Breast epithelium (tissue), 4 donors: ENCODE measurements at regions not wholly inside any gene's neighbourhood (a gene's known extent, or its start where the extent isn't known, plus 50 kb on each side); places are given as distances from the start of the nearest gene placed in this dataset.

Experiments
- DNase-seq, 2 donors: peaks; one replicate each; pipeline ENCODE4 v3.0.0-alpha.2; 2019; ENCODE audit warnings: low spot score in 2 of 2
- H3K27ac ChIP-seq, 2 donors: fragments of 200-600 bp; sonication (generic) in 1 of 2; one replicate each; pipeline ENCODE4 v1.5.1; 2016 to 2019; ENCODE audit warnings: mild to moderate bottlenecking in 1 of 2
- H3K27me3 ChIP-seq, 2 donors: fragments of 200-600 bp; sonication (generic) in 1 of 2; one replicate each; pipeline versions ENCODE4 v1.5.1 to v1.6.0; 2017 to 2019; ENCODE audit warnings: control low read depth in 1 of 2, mild to moderate bottlenecking in 1 of 2
- H3K36me3 ChIP-seq: fragments of 200-600 bp; one replicate; pipeline ENCODE4 v1.5.1; 2019
- H3K4me1 ChIP-seq, 2 donors: fragments of 200-600 bp; sonication (generic); one replicate each; pipeline ENCODE4 v1.5.1; 2016 to 2019; ENCODE audit warnings: control low read depth in 1 of 2
- H3K4me3 ChIP-seq, 3 donors: fragments of 200-600 bp; sonication (generic); 1 replicate in 2 of 3; 2 replicates in 1 of 3; pipeline ENCODE4 v1.5.1; 2016 to 2019; ENCODE audit warnings: mild to moderate bottlenecking in 3 of 3, moderate library complexity in 2 of 3
- H3K9me3 ChIP-seq, 2 donors: fragments of 200-600 bp; sonication (generic) in 1 of 2; one replicate each; pipeline ENCODE4 v1.5.1; 2016 to 2019; ENCODE audit warnings: control low read depth in 1 of 2
- POLR2A ChIP-seq: fragments of 450-650 bp; IDR thresholded peaks from one replicate; pipeline ENCODE4 v1.6.1; 2016; ENCODE audit warnings: antibody characterized with exemption, mild to moderate bottlenecking, moderate library complexity
- POLR2AphosphoS5 ChIP-seq, 3 donors: sonication (generic); formaldehyde crosslinking; IDR thresholded peaks; one replicate each; pipeline ENCODE4 v1.6.1; 2017; ENCODE audit warnings: antibody characterized with exemption in 3 of 3
- intact Hi-C: fragments of 100-400 bp; cut with DNase I; formaldehyde crosslinking; loops from one replicate; pipeline ENCODE4 v1.15.1; 2023; ENCODE audit warnings: low total_unique reads
- TF ChIP-seq, protein P1 (sequence below), 3 donors: fragments of 450-650 bp; IDR thresholded peaks; one replicate each; pipeline ENCODE4 v1.5.1; 2016 to 2017; ENCODE audit warnings: antibody characterized with exemption in 3 of 3, mild to moderate bottlenecking in 3 of 3, moderate library complexity in 3 of 3

DNA sequence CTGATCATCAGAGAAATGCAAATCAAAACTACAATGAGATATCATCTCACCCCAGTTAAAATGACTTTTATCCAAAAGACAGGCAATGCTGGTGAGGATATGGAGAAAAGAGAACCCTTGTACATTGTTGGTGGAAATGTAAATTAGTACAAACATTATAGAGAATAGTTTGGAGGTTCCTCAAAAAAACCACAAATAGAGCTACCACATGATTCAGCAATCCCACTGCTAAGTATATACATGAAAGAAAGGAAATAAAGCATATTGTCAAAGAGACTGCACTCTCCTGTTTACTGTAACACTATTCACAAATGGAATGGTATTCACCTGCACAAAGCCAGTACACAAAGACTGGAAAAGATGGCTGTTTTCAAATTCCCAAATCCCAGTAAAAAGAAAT, 1233.7 kb downstream of the PCDH17 start:
- Histone ChIP-seq H3K4me1 (no peaks in the 10 kb centered on the region), H3K27ac (no peak overlapping the region), H3K9me3 (peaks cover 0 to 4% of the 10 kb centered on the region in 2 donors), H3K36me3 (no peaks in the 10 kb centered on the region), H3K4me3 (no peak overlapping the region), H3K27me3 (no peaks in the 10 kb centered on the region)
- no peak for TF ChIP-seq POLR2A
- intact Hi-C loops = no loop called here
- DNase-seq = no peak

DNA sequence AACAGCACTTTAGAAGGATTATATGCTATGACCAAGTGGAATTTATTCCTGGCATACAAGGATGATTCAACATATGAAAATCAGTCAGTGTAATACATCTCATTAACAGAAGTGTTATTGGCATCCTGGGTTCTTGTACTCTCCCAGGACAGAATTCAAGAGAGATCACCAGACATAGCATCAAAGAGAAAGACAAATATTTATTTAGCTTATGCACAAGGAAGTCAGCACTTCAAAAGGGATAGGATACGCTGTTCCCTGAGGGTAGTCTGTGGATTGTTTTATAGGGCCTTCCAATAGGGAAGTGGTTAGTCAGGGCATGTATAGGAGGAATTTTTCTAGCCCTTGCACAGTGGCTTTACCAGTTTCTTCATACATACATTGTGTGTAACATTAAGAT, 1238.0 kb downstream of the PCDH17 start:
- Histone ChIP-seq H3K9me3 (no peaks in the 10 kb centered on the region), H3K4me3 (no peak overlapping the region), H3K27me3 (no peaks in the 10 kb centered on the region), H3K4me1 (no peaks in the 10 kb centered on the region), H3K36me3 (no peaks in the 10 kb centered on the region), H3K27ac (no peak overlapping the region)
- TF ChIP-seq, protein P1, sequence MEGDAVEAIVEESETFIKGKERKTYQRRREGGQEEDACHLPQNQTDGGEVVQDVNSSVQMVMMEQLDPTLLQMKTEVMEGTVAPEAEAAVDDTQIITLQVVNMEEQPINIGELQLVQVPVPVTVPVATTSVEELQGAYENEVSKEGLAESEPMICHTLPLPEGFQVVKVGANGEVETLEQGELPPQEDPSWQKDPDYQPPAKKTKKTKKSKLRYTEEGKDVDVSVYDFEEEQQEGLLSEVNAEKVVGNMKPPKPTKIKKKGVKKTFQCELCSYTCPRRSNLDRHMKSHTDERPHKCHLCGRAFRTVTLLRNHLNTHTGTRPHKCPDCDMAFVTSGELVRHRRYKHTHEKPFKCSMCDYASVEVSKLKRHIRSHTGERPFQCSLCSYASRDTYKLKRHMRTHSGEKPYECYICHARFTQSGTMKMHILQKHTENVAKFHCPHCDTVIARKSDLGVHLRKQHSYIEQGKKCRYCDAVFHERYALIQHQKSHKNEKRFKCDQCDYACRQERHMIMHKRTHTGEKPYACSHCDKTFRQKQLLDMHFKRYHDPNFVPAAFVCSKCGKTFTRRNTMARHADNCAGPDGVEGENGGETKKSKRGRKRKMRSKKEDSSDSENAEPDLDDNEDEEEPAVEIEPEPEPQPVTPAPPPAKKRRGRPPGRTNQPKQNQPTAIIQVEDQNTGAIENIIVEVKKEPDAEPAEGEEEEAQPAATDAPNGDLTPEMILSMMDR (IDR thresholded peaks at IDR 0.05) = no peak
- TF ChIP-seq POLR2AphosphoS5 (IDR thresholded peaks at IDR 0.05) (no peak), POLR2A (no peak)
- no peak for DNase-seq
- intact Hi-C loops = no loop called here

DNA sequence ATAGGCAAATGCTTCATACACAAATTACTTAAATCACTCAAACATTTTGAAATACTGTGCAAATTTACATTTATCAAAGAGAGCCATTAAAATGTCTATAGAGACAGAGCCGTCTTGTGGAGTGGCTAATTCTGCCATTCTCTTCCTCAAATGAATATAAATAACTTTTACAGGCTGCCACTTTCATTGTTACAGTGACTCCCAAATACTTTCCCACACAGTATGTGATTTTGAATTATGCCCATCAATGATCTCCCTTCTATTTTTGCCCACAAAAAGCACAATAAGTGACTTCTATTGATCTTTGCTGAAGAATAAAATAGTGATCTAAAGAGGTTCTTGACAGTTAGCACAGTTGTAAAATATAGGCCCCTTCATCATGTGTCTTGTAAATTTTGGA, 1244.9 kb downstream of the PCDH17 start:
- TF ChIP-seq POLR2AphosphoS5 (IDR thresholded peaks at IDR 0.05) (no peak), POLR2A (no peak)
- TF ChIP-seq, protein P1 (IDR thresholded peaks at IDR 0.05) = no peak
- Histone ChIP-seq H3K4me1 (no peaks in the 10 kb centered on the region), H3K36me3 (no peaks in the 10 kb centered on the region), H3K4me3 (no peak overlapping the region), H3K27ac (no peak overlapping the region), H3K27me3 (no peaks in the 10 kb centered on the region), H3K9me3 (no peaks in the 10 kb centered on the region)
- no peak for DNase-seq
- intact Hi-C loops = no loop called here

DNA sequence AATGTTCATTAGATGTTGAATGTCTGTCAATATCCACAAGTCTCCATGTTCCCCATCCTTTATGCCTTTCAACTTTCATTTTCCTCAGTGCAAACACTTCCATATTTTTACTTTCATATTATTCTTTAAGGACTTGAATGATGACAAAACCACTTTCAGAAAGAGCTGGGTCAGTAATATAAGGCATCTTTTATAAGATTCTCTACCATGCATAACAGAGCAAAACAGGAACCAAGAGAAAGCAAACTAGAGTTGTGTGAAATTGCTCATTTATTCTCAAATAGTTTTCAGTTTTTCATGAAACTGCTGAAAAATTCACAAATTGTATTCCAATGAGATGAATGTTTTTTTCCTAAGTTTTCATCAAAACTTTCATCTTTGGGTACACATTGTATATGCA, 1247.6 kb downstream of the PCDH17 start:
- Histone ChIP-seq H3K36me3 (no peaks in the 10 kb centered on the region), H3K4me3 (no peak overlapping the region), H3K27ac (no peak overlapping the region), H3K4me1 (no peaks in the 10 kb centered on the region), H3K27me3 (no peaks in the 10 kb centered on the region), H3K9me3 (no peaks in the 10 kb centered on the region)
- intact Hi-C loops = no loop called here
- TF ChIP-seq, protein P1 (IDR thresholded peaks at IDR 0.05) = no peak
- TF ChIP-seq POLR2AphosphoS5 (IDR thresholded peaks at IDR 0.05) (no peak), POLR2A (no peak)
- DNase-seq = no peak

DNA sequence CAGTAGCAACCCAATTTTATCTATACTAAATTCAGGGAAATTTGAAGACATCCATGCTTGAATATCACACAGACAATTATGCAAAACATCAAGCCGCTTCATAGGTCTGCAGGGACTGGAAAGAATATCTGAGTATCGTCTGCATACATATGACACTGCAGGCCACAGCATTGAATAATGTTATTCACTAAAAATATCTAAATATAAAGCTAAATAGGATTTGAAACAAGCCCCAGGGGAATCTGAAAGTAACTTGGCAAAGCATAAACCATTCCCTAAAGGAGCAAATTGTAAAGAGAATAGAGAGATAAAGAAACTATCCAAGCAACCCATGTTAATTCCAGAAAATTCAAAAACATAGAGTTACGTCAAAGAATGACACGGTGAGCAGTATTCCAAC, 1251.0 kb downstream of the PCDH17 start:
- Histone ChIP-seq H3K36me3 (no peaks in the 10 kb centered on the region), H3K27me3 (no peaks in the 10 kb centered on the region), H3K4me3 (no peak overlapping the region), H3K4me1 (no peaks in the 10 kb centered on the region), H3K27ac (no peak overlapping the region), H3K9me3 (no peaks in the 10 kb centered on the region)
- intact Hi-C loops = no loop called here
- DNase-seq = no peak
- TF ChIP-seq POLR2AphosphoS5 (IDR thresholded peaks at IDR 0.05) (no peak), POLR2A (no peak)
- TF ChIP-seq, protein P1 (IDR thresholded peaks at IDR 0.05) = no peak

DNA sequence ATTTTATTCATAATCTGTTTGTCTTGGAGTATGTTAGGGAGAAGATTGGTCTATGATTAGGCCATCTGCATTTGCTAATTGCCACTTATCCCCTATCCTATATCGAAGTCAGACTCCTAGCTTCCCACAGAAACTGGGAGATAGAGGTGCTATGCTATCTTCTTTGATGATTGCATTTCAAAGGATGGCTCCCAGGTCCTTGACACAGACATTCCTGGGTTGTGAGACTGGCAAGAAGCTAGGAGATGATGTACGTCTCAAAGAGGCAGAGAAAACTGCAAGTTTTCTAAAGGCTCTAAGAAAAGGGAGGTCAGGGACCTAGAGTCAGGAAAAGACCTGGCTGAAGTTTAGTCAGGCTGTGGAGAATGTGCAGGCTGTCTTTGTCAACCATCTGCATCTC, 1251.9 kb downstream of the PCDH17 start:
- no peaks in the 10 kb centered on the region for H3K27me3 ChIP-seq
- DNase-seq = no peak
- no peak for TF ChIP-seq POLR2A
- TF ChIP-seq, protein P1 (IDR thresholded peaks at IDR 0.05) = no peak
- no peak for TF ChIP-seq POLR2AphosphoS5 (IDR thresholded peaks at IDR 0.05)
- H3K9me3 ChIP-seq = no peaks in the 10 kb centered on the region
- intact Hi-C loops = no loop called here
- H3K36me3 ChIP-seq = no peaks in the 10 kb centered on the region
- H3K4me1 ChIP-seq = no peaks in the 10 kb centered on the region
- H3K27ac ChIP-seq = no peak overlapping the region
- H3K4me3 ChIP-seq = no peak overlapping the region
